Naive thymus-derived CD8-positive, alpha-beta T cell (primary cell): ENCODE measurements at regions not wholly inside any gene's neighbourhood (a gene's known extent, or its start where the extent isn't known, plus 50 kb on each side); places are given as distances from the start of the nearest gene placed in this dataset.
"Not testable (repeated sequence)": the region's sequence is repeated elsewhere in the genome, so short reads cannot be mapped to it uniquely, and the experiment has no call there.

Source experiments
- ATAC-seq, 2 donors: fragments of 150-1000 bp; cut with Tn5 transposase in 1 of 2; sonication (Bioruptor Pico), chemical (Tn5 transposase) in 1 of 2; 1 replicate in 1 of 2; 2 replicates in 1 of 2; pipeline ENCODE4 v1.10.0; 2021; ENCODE audit warnings: mild to moderate bottlenecking in 2 of 2, moderate library complexity in 2 of 2
- POLR2A ChIA-PET: fragments of 350-600 bp; sonication (Branson Sonifier 250); formaldehyde crosslinking; loops from one replicate; lab custom pipeline; 2021; ENCODE audit warnings: antibody characterized with exemption; lab: Charles Lee
- DNase-seq, 10 donors: peaks; one replicate each; pipeline versions ENCODE4 v3.0.0 to v3.0.0-alpha.2; 2020 to 2022
- H3K27ac Mint-ChIP-seq, 10 donors: one replicate each; pipeline ENCODE4 v1.8.0; 2020 to 2022; ENCODE audit warnings: mild to moderate bottlenecking in 10 of 10, mixed read lengths in 10 of 10, moderate library complexity in 4 of 10, inconsistent platforms in 1 of 10
- H3K27me3 Mint-ChIP-seq, 5 donors: one replicate each; pipeline ENCODE4 v1.8.0; 2021 to 2022; ENCODE audit warnings: mixed read lengths in 5 of 5
- H3K36me3 Mint-ChIP-seq, 3 donors: one replicate each; pipeline ENCODE4 v1.8.0; 2020 to 2022; ENCODE audit warnings: mixed read lengths in 3 of 3, mild to moderate bottlenecking in 2 of 3, inconsistent platforms in 1 of 3
- H3K4me1 Mint-ChIP-seq, 4 donors: one replicate each; pipeline ENCODE4 v1.8.0; 2021 to 2022; ENCODE audit warnings: mixed read lengths in 4 of 4
- H3K4me3 Mint-ChIP-seq, 10 donors: one replicate each; pipeline ENCODE4 v1.8.0; 2020 to 2022; ENCODE audit warnings: mild to moderate bottlenecking in 10 of 10, mixed read lengths in 10 of 10, moderate library complexity in 6 of 10, inconsistent platforms in 1 of 10
- H3K9me3 Mint-ChIP-seq, 9 donors: one replicate each; pipeline ENCODE4 v1.8.0; 2020 to 2022; ENCODE audit warnings: mixed read lengths in 9 of 9, mild to moderate bottlenecking in 3 of 9, inconsistent platforms in 1 of 9, moderate library complexity in 1 of 9

- peaks cover 0 to 3% (median 0%) of the 10 kb centered on the region in 3 donors for H3K36me3 Mint-ChIP-seq
- H3K4me1 Mint-ChIP-seq = peaks cover 0 to 2% (median 0%) of the 10 kb centered on the region in 4 donors
- no peak overlapping the region for H3K27ac Mint-ChIP-seq
- no peak for ATAC-seq
- no peak for DNase-seq
- POLR2A ChIA-PET = no interaction called here
- H3K4me3 Mint-ChIP-seq = no peak overlapping the region
- peaks cover 0 to 8% (median 0%) of the 10 kb centered on the region in 9 donors for H3K9me3 Mint-ChIP-seq
- peaks cover 0 to 19% (median 9%) of the 10 kb centered on the region in 5 donors for H3K27me3 Mint-ChIP-seq
These were observed 52.8 kb upstream of the WAC start for GRCh38 chr10:28479927-28480627.

- peaks cover 0 to 19% (median 6%) of the 10 kb centered on the region in 5 donors for H3K27me3 Mint-ChIP-seq
- ATAC-seq = no peak
- no peak for DNase-seq
- no peak overlapping the region for H3K27ac Mint-ChIP-seq
- H3K4me1 Mint-ChIP-seq = peaks cover 0 to 2% (median 0%) of the 10 kb centered on the region in 4 donors
- H3K9me3 Mint-ChIP-seq = peaks cover 0 to 8% (median 0%) of the 10 kb centered on the region in 9 donors
- no peak overlapping the region for H3K4me3 Mint-ChIP-seq
- POLR2A ChIA-PET = no interaction called here
- H3K36me3 Mint-ChIP-seq = peaks cover 0 to 3% (median 0%) of the 10 kb centered on the region in 3 donors
These were observed 52.3 kb upstream of the WAC start for GRCh38 chr10:28480628-28480965.

- H3K4me1 Mint-ChIP-seq, H3K9me3 Mint-ChIP-seq, H3K4me3 Mint-ChIP-seq, POLR2A ChIA-PET, H3K27ac Mint-ChIP-seq, DNase-seq, H3K36me3 Mint-ChIP-seq, ATAC-seq: not testable (repeated sequence)
- peaks cover 0 to 12% (median 6%) of the 10 kb centered on the region in 5 donors for H3K27me3 Mint-ChIP-seq
These were observed 51.6 kb upstream of the WAC start for GRCh38 chr10:28481346-28481745.

GRCh38 chr10:28481968-28482367 is 51.0 kb upstream of the WAC start:
- Mint-ChIP-seq H3K27ac (no peak overlapping the region), H3K27me3 (peaks cover 0 to 9% (median 6%) of the 10 kb centered on the region in 5 donors), H3K9me3 (peaks cover 0 to 8% (median 0%) of the 10 kb centered on the region in 9 donors), H3K4me1 (peaks cover 0 to 6% (median 2%) of the 10 kb centered on the region in 4 donors), H3K4me3 (no peak overlapping the region), H3K36me3 (peaks cover 0 to 3% (median 0%) of the 10 kb centered on the region in 3 donors)
- no peak for ATAC-seq
- POLR2A ChIA-PET = no interaction called here
- no peak for DNase-seq
